ES-I3 (cell line): ENCODE measurements at regions not wholly inside any gene's neighbourhood (a gene's known extent, or its start where the extent isn't known, plus 50 kb on each side); places are given as distances from the start of the nearest gene placed in this dataset.

ENCODE experiments used
- H3K36me3 ChIP-seq: 2 replicates; pipeline ENCODE4 v1.6.1; 2013; ENCODE audit warnings: mild to moderate bottlenecking, low read length, control low read depth, moderate library complexity; ENCODE audit not compliant: insufficient read depth
- H3K4me1 ChIP-seq: 2 replicates; pipeline ENCODE4 v1.6.1; 2013; ENCODE audit warnings: mild to moderate bottlenecking, control low read depth, low read length; ENCODE audit not compliant: insufficient read depth
- H3K9ac ChIP-seq: 2 replicates; pipeline ENCODE4 v1.6.1; 2013; ENCODE audit warnings: low read depth, mild to moderate bottlenecking, low read length, moderate library complexity
- H3K9me3 ChIP-seq: 2 replicates; pipeline ENCODE4 v1.6.1; 2013; ENCODE audit warnings: mild to moderate bottlenecking, low read length, moderate library complexity; ENCODE audit not compliant: control insufficient read depth, insufficient read depth

- H3K4me1 ChIP-seq = peaks cover 7% of the 10 kb centered on the region
- no peak overlapping the region for H3K9ac ChIP-seq
- no peaks in the 10 kb centered on the region for H3K9me3 ChIP-seq
- no peaks in the 10 kb centered on the region for H3K36me3 ChIP-seq
Observed at GRCh38 chr14:85471156-85471555, 58.8 kb upstream of the FLRT2 start.

- Histone ChIP-seq H3K36me3 (no peaks in the 10 kb centered on the region), H3K4me1 (peaks cover 7% of the 10 kb centered on the region), H3K9me3 (no peaks in the 10 kb centered on the region), H3K9ac (no peak overlapping the region)
Observed at GRCh38 chr14:85471744-85472143, 58.2 kb upstream of the FLRT2 start.

GRCh38 chr14:85474431-85474830, 55.5 kb upstream of the FLRT2 start:
- Histone ChIP-seq H3K4me1 (peaks cover 7% of the 10 kb centered on the region), H3K9ac (no peak overlapping the region), H3K9me3 (no peaks in the 10 kb centered on the region), H3K36me3 (no peaks in the 10 kb centered on the region)

DNA sequence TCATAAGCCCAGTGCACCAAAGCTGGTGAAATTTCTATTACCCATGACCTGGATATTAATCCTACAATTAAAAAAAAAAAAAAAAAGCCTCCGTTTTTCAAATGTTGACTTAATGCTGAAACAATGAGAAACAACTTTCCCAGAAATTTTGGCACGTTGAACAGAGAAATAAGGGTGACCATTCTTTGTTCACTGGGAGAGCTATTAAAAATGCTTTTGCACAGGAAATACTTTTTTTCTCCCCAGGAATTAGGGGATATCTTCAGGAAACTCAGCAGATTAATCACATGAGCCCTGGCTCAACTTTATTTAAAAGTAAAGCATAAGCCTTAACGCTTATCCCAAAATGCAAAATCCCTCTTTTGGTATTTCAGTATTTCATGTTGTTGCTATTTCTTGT, 54.8 kb upstream of the FLRT2 start:
- H3K9ac ChIP-seq = no peak overlapping the region
- H3K36me3 ChIP-seq = no peaks in the 10 kb centered on the region
- H3K4me1 ChIP-seq = peaks cover 7% of the 10 kb centered on the region
- no peaks in the 10 kb centered on the region for H3K9me3 ChIP-seq

DNA sequence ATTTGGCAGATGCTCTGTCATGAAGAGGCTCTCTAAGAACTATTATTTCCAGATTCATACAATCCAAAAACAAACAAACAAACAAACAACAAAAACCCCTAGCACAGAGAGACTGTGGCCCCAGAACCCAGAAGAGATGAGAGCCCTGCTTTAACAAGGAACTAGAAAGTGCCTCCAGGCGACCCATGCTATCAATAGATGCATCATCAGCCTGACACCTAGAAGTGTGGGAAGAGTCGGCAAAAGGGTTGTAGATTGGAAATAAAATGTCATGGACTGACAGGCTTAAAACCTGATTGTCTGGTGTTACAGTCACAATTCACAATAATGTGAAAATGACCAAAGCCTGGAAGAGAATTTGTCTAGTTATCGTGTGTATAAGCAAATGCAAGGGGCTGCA, 50.6 kb upstream of the FLRT2 start:
- H3K36me3 ChIP-seq = no peaks in the 10 kb centered on the region
- H3K9ac ChIP-seq = no peak overlapping the region
- no peaks in the 10 kb centered on the region for H3K4me1 ChIP-seq
- H3K9me3 ChIP-seq = no peaks in the 10 kb centered on the region

- Histone ChIP-seq H3K36me3 (no peaks in the 10 kb centered on the region), H3K9ac (no peak overlapping the region), H3K9me3 (no peaks in the 10 kb centered on the region), H3K4me1 (no peaks in the 10 kb centered on the region)
Observed at GRCh38 chr14:85479771-85480170, 50.2 kb upstream of the FLRT2 start.
